Esophagus muscularis mucosa (tissue), 4 donors: ENCODE measurements at regions not wholly inside any gene's neighbourhood (a gene's known extent, or its start where the extent isn't known, plus 50 kb on each side); places are given as distances from the start of the nearest gene placed in this dataset.

Source experiments
- CTCF ChIP-seq, 3 experiments: fragments of 200-600 bp in 2 of 3; fragments of 450-650 bp in 1 of 3; sonication (generic) in 2 of 3; IDR thresholded peaks; one replicate each; pipeline ENCODE4 v1.5.1; 2017 to 2019; ENCODE audit warnings: antibody characterized with exemption in 3 of 3, mild to moderate bottlenecking in 2 of 3, moderate library complexity in 1 of 3
- EP300 ChIP-seq: sonication (generic); formaldehyde crosslinking; IDR thresholded peaks from one replicate; pipeline ENCODE4 v1.6.1; 2017; ENCODE audit warnings: antibody characterized with exemption
- POLR2A ChIP-seq: fragments of 450-650 bp; IDR thresholded peaks from one replicate; pipeline ENCODE4 v1.6.1; 2017; ENCODE audit warnings: antibody characterized with exemption, moderate library complexity, mild to moderate bottlenecking, low read depth
- POLR2AphosphoS5 ChIP-seq, 2 donors: sonication (generic); formaldehyde crosslinking; IDR thresholded peaks; one replicate each; pipeline ENCODE4 v1.6.1; 2017; ENCODE audit warnings: antibody characterized with exemption in 2 of 2

GRCh38 chr6:168136622-168137021 lies 57.6 kb upstream of the FRMD1 start:
- no peak for TF ChIP-seq CTCF (IDR thresholded peaks at IDR 0.05)
- TF ChIP-seq POLR2AphosphoS5 (IDR thresholded peaks at IDR 0.05): no peak
- no peak for TF ChIP-seq EP300
- no peak for TF ChIP-seq POLR2A
